Parathyroid adenoma (tissue), 2 donors: ENCODE measurements at regions not wholly inside any gene's neighbourhood (a gene's known extent, or its start where the extent isn't known, plus 50 kb on each side); places are given as distances from the start of the nearest gene placed in this dataset.

Experiments
- H2AFZ ChIP-seq: fragments of 300-600 bp; sonication (generic); one replicate; pipeline ENCODE4 v1.7.0; 2017; ENCODE audit warnings: antibody characterized with exemption, mild to moderate bottlenecking
- H3K27ac ChIP-seq: fragments of 300-600 bp; sonication (generic); one replicate; pipeline ENCODE4 v1.7.0; 2017
- H3K27me3 ChIP-seq: fragments of 300-600 bp; sonication (generic); one replicate; pipeline ENCODE4 v1.7.0; 2017; ENCODE audit warnings: low read length; ENCODE audit not compliant: control insufficient read depth, insufficient read depth
- H3K36me3 ChIP-seq: fragments of 300-600 bp; sonication (generic); one replicate; pipeline ENCODE4 v1.7.0; 2017; ENCODE audit warnings: low read length; ENCODE audit not compliant: control insufficient read depth, insufficient read depth
- H3K4me1 ChIP-seq: fragments of 300-600 bp; sonication (generic); one replicate; pipeline ENCODE4 v1.7.0; 2017; ENCODE audit warnings: control low read depth
- H3K4me2 ChIP-seq: fragments of 300-600 bp; sonication (generic); one replicate; pipeline ENCODE4 v1.7.0; 2017; ENCODE audit warnings: low read length
- H3K4me3 ChIP-seq: fragments of 300-600 bp; sonication (generic); one replicate; pipeline ENCODE4 v1.7.0; 2017; ENCODE audit warnings: low read depth, low read length
- H3K79me2 ChIP-seq: fragments of 300-600 bp; sonication (generic); one replicate; pipeline ENCODE4 v1.7.0; 2017; ENCODE audit warnings: control low read depth
- H3K9ac ChIP-seq: fragments of 300-600 bp; sonication (generic); one replicate; pipeline ENCODE4 v1.7.0; 2017; ENCODE audit warnings: mild to moderate bottlenecking
- H3K9me3 ChIP-seq: fragments of 300-600 bp; sonication (generic); one replicate; pipeline ENCODE4 v1.7.0; 2017; ENCODE audit warnings: low read length; ENCODE audit not compliant: control insufficient read depth
- TF ChIP-seq, protein P1 (sequence below): fragments of 300-600 bp; sonication (generic); IDR thresholded peaks from one replicate; pipeline ENCODE4 v1.7.0; 2017; ENCODE audit warnings: antibody characterized with exemption, mild to moderate bottlenecking
- donor health status: primary hyperparathyroidism.

DNA sequence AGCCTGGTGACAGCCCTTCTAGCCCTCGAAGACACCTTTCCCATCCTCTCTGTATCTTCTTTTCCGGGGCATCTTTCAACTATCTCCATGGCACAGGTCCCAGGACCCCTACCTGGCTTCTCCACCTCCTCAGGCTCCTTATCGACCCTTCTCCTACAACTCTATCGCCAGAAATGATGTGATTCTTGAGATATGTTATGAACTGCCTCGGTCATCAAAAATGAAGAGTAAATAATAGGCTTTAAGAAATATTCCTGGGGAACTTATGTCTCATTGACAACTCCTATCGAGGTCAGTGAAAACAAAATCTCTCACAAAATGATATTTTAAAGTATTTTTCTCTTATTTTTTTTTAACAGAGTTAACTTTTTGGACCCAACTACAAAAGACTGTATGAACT lies 405.5 kb upstream of the SHH start:
- Histone ChIP-seq H3K4me3 (no peak overlapping the region), H3K9me3 (no peaks in the 10 kb centered on the region), H2AFZ (no peak overlapping the region), H3K27me3 (no peaks in the 10 kb centered on the region), H3K27ac (no peak overlapping the region), H3K36me3 (no peaks in the 10 kb centered on the region), H3K9ac (no peak overlapping the region), H3K4me2 (no peak overlapping the region), H3K79me2 (no peaks in the 10 kb centered on the region), H3K4me1 (no peaks in the 10 kb centered on the region)
- TF ChIP-seq, protein P1, sequence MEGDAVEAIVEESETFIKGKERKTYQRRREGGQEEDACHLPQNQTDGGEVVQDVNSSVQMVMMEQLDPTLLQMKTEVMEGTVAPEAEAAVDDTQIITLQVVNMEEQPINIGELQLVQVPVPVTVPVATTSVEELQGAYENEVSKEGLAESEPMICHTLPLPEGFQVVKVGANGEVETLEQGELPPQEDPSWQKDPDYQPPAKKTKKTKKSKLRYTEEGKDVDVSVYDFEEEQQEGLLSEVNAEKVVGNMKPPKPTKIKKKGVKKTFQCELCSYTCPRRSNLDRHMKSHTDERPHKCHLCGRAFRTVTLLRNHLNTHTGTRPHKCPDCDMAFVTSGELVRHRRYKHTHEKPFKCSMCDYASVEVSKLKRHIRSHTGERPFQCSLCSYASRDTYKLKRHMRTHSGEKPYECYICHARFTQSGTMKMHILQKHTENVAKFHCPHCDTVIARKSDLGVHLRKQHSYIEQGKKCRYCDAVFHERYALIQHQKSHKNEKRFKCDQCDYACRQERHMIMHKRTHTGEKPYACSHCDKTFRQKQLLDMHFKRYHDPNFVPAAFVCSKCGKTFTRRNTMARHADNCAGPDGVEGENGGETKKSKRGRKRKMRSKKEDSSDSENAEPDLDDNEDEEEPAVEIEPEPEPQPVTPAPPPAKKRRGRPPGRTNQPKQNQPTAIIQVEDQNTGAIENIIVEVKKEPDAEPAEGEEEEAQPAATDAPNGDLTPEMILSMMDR: no peak

DNA sequence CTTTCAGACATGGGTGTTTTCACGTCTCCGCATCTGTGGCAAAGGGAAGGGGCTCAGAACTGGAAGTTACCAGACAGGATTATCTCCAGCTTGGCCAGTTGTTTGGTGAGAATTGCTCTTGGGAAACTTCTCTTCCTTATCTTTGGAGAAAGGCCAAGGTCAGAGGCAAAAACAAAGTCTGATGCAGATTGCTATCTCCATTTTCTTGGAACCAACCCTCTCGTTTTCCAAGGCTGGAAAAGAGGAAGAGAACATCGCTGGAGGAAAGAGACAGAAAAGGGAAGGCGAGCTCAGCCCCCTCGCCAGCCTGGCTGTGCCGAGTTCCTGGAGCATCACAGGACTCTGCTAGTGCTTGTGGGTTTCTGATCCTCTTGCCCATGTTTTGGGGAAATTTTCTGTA lies 396.8 kb upstream of the SHH start:
- Histone ChIP-seq H3K4me3 (no peak overlapping the region), H3K27me3 (no peaks in the 10 kb centered on the region), H3K4me2 (no peak overlapping the region), H2AFZ (no peak overlapping the region), H3K9me3 (no peaks in the 10 kb centered on the region), H3K79me2 (no peaks in the 10 kb centered on the region), H3K36me3 (no peaks in the 10 kb centered on the region), H3K27ac (no peak overlapping the region), H3K4me1 (no peaks in the 10 kb centered on the region), H3K9ac (no peak overlapping the region)
- TF ChIP-seq, protein P1: no peak

DNA sequence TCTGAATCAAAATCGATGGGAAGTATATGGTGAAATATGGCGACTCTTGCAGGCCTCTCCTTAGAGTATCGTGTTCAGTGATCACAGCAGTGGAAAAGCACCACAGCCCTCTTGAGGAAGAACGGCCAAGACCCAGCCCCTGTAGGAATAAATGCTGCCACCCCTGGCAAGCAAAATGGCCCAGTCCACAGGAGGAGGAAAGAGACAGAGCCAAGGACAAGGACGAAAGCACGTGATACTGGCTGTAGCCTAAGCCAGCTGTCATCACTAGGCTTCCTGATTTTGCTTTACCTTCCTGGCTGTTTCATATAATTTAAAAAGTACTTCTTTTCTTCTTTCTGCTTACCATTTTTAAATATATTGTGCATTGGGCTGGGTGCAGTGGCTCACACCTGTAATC lies 395.0 kb upstream of the SHH start:
- Histone ChIP-seq H3K27ac (no peak overlapping the region), H3K79me2 (no peaks in the 10 kb centered on the region), H3K4me2 (no peak overlapping the region), H3K4me1 (no peaks in the 10 kb centered on the region), H3K4me3 (no peak overlapping the region), H3K9ac (no peak overlapping the region), H3K27me3 (no peaks in the 10 kb centered on the region), H3K9me3 (no peaks in the 10 kb centered on the region), H2AFZ (no peak overlapping the region), H3K36me3 (no peaks in the 10 kb centered on the region)
- TF ChIP-seq, protein P1: no peak

DNA sequence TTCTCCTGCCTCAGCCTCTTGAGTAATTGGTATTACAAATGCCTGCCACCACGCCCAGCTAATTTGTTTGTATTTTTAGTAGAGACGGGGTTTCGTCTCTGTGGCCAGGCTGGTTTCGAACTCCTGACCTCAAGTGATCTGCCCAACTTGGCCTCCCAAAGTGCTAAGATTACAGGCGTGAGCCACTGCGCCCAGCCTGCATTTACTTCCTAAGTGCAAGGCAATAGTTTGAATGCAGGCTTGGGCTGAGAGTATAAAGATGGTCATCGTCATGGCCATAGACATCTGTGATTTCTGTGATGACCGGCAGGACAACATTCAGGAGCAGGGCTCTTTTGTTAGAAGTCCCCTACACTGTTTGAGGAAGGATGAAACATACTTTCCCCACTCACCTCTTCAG lies 393.9 kb upstream of the SHH start:
- Histone ChIP-seq H3K4me3 (no peak overlapping the region), H3K4me1 (no peaks in the 10 kb centered on the region), H3K9me3 (no peaks in the 10 kb centered on the region), H3K79me2 (no peaks in the 10 kb centered on the region), H3K9ac (no peak overlapping the region), H3K27me3 (no peaks in the 10 kb centered on the region), H2AFZ (no peak overlapping the region), H3K4me2 (no peak overlapping the region), H3K27ac (no peak overlapping the region), H3K36me3 (no peaks in the 10 kb centered on the region)
- TF ChIP-seq, protein P1: no peak

DNA sequence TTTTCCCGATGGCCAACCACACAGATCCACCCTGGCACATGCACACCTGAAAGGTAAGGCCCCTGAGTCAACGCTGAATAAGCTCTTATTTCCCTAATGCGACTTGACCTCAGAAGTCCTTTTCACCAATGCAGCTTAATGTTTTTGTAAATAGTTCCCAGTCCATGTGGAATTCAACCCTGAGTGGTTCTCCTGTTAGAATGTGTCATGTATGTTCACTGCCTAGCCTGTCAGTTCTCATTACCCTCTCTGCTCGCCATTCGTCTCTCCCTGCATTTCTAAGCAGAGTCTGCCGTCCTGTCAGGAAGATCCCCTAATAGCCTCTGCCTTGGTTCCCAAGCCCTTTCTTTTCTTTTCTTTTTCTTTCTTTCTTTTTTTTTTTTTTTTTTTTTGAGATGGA lies 392.6 kb upstream of the SHH start:
- H3K4me3 ChIP-seq: no peak overlapping the region
- no peak overlapping the region for H2AFZ ChIP-seq
- TF ChIP-seq, protein P1: no peak
- H3K27ac ChIP-seq: no peak overlapping the region
- H3K36me3 ChIP-seq: no peaks in the 10 kb centered on the region
- no peak overlapping the region for H3K4me2 ChIP-seq
- H3K27me3 ChIP-seq: no peaks in the 10 kb centered on the region
- no peaks in the 10 kb centered on the region for H3K9me3 ChIP-seq
- no peak overlapping the region for H3K9ac ChIP-seq
- H3K79me2 ChIP-seq: no peaks in the 10 kb centered on the region
- H3K4me1 ChIP-seq: no peaks in the 10 kb centered on the region
